ENCODE measurements at regions not wholly inside any gene's neighbourhood (a gene's known extent, or its start where the extent isn't known, plus 50 kb on each side); places are given as distances from the start of the nearest gene placed in this dataset.
"Not testable (repeated sequence)": the region's sequence is repeated elsewhere in the genome, so short reads cannot be mapped to it uniquely, and the experiment has no call there.

DNA sequence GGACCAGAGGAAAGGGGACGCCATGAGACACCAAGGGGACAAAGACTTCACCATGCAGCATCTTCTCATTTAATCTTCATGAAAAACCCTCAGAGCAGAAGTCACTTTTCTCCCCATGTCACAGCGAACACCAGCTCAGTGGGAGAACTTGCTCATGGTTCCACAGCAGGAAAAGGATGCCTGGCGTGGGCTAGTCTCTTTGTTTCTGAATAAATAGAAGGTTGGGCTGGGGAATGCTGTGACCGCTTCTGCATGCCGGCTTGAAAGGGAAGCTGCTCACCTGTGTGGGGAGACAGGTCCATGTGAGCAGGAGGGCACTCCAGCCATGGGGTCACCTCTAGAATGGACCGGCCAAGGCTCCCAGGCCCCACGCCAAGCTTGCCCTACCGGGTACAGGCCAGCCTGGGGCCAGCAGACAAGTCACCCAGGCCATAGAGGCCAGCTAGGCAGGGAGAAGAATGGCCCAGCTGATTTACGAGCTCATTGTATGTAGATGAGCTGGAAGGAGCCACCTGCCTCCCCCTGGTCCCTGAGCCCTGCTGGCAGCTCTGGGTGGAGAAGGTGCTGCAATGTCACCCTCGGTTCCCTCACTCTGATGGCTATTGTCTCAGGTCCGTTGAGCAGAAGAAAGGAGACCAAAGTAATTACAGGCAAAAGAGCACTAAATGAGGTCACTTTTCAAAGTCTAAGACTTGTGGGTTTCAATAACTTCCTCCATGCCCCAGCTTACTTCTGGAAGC lies 82.0 kb upstream of the PDZD8 start:
- DNase-seq: no peak

DNA sequence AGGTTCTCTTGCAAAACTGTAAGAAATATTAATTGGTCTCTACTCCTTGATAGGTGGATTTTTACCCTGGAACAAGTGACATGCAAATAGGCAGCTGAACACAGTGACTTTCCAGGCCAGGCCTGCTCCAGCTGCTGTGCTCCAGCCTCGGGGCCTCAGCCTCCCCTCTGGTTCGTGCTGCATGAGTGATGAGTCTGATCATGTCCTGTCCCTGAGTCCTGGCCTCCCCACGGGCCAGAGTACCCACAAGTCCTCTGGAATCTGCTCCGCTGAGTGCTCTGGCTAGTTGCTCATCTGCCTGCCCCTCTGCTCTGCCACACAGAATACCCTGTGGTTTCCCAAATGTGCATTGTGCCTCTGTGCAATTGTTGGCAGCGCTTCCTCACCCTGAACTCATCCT lies 80.1 kb upstream of the PDZD8 start:
- no peak for DNase-seq

GRCh38 chr10:117454502-117454901 lies 79.3 kb upstream of the PDZD8 start:
- no peak for DNase-seq

- not testable (repeated sequence) for DNase-seq
These were observed 78.2 kb upstream of the PDZD8 start for GRCh38 chr10:117453484-117453883.

GRCh38 chr10:117450940-117451339 lies 75.7 kb upstream of the PDZD8 start:
- DNase-seq: no peak

- no peak for DNase-seq
These were observed 74.4 kb upstream of the PDZD8 start for GRCh38 chr10:117449636-117450035.

DNA sequence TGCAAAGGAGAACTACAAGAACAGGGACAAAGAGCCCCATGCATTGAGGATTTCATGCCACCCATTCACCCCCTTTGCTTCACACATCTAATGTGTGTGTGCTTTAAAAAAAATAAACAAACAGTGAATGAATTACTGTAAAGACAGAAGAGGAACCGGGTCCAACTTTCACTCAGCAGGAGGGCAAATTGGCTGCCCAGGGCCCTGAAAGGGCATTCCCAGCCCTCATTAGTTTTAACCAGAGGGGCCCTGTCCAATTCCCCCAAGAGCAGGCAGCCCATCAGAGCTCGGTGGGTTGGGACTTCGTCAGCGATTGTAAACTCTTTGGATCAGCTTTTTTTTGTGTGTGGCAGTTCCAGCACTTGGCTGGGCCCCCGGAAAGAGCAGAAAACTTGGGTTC lies 73.6 kb upstream of the PDZD8 start:
- DNase-seq: no peak

- DNase-seq: no peak
These were observed 70.8 kb upstream of the PDZD8 start for GRCh38 chr10:117445992-117446391.

DNA sequence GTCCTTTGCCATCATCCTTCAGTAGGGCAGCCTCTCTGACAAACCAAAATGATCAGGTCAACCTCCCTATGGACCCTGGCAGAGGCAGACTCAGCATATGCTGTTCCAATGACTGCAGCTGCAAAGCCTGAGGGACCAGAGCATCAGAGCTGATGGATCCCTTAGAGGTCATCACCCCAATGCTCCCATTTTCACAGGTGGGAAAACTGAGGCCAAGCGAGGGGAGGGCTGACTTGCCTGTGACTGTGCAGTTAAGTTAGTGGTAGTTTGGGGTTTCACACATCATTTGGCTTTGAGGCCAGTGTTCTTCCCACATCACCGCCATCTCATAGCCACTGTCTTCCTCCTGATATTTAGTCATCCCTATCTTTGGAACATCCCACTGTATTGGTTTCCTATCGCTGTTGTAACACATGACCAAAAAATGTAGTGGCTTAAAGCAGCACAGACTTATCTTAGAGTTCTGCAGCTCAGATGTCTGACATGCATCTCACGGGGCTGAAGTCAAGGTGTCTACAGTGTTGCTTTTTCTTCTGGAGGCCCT lies 69.3 kb upstream of the PDZD8 start:
- no peak for DNase-seq

DNA sequence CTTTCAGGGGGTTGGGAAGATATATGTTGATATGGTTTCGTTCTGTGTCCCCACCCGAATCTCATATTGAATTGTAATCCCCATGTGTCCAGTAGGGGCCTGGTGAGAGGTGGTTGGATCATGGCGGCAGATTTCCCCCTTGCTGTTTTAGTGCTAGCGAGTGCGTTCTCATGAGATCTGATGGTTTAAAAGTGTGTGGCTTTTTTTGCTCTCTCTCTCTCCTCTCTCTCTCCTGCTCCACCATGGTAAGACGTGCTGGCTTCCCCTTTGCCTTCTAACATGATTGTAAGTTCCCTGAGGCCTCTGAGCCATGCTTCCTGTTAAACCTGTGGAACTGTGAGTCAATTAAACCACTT lies 68.4 kb upstream of the PDZD8 start:
- DNase-seq: no peak

DNA sequence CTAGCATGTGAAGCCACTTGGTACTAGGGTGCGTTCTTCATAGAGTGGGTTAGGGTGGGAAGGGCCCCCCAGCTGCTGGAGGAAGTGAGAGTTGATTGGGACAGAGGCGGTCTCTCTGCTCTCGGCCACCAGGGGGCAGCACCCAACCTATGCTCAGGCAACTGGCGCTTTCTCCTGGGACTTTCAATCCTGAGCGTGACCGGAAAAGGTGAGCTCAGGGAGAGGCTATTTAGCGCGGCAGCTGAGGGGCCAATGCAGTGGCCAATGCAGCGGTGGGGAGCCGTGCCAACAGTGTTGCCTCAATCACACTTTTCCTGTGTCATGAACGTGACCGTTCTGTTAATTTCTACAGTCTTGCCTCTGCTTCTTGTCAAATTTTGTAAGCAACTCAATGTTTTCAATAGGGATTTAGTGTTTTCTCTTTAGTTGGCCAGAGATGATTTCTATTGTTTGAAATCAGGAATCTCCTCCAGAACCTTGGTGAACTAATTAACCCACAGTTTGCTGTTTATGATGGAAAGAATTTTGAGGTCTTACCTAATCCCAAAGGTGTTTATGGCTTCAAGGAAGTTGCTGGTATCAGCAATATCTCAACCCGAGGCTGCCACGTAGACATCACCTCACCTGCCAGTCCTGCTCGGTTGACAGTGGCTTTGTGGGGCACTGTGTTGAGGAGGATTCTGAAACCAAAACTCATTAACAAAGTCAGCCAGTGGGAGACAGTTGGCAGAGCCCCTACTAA lies 67.9 kb upstream of the PDZD8 start:
- peak; percentile 47 for DNase-seq

DNA sequence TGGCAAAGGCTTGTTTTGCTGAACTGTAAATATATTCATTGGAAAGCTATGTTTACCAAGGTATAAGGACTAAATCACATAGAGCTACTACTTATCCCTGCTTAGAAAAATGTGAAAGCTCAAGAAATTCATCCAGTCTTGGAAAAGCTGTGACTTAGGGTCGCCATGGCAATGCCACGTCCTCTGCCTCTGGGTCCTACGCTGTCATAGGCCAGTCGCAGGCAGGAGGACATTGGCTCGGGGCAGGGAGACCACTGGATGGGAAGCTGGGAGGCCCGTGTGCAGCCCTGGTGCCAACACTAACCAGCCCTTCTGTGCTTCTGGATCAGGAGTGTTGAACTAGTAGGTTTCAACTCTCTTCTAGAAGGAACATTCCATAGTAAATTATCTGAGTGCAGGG lies 67.3 kb upstream of the PDZD8 start:
- DNase-seq: no peak

DNA sequence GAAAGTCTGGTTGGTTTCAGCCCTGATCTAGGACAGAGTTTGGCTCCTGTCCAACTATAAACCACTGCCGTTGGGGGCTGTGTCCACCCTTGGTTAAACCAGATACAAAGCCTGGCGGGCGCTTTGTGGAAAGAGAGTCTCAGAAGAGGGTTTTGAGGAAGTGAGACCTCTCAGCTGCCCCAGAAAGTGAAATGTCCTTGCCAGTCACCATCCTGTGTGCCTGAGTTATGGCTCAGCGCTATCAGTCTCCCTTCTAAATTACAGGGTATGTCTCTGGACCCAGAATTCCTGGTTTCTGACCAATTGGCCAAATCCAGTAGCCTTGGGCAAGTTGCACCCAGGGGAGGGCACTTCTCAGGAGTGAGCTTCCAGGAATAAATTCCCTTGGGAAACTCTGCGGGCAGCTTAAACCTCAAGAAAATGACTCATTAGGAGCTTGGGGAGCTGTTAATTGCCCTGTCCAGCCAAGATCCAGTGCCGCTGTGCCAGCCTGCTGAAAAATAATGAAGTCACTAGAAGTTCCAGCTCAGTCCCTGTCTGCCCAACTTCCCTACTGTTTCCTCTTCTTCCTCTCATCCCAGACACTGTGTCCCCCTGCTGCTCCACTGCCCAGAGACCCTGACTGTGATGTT lies 66.7 kb upstream of the PDZD8 start:
- no peak for DNase-seq

DNA sequence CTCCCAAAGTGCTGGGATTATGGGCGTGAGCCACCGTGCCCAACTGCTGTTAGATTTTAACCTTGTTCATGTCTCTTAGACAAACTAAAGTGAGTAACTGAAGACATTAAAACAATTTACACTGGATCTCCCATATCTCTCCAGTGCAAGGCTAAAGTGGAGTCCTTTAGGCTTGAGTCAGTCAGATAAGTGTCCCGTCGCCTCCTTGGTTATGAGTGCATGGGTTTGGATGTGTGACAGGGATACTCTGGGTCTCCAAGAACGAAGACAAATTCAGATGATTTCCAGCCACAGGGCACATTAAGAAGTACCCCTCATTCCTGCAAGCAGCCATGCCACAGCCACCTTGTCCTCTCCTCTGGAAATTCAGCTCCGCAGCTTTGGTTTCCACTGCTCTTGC lies 66.1 kb upstream of the PDZD8 start:
- no peak for DNase-seq

GRCh38 chr10:117439243-117439912 lies 64.1 kb upstream of the PDZD8 start:
- DNase-seq: no peak

DNA sequence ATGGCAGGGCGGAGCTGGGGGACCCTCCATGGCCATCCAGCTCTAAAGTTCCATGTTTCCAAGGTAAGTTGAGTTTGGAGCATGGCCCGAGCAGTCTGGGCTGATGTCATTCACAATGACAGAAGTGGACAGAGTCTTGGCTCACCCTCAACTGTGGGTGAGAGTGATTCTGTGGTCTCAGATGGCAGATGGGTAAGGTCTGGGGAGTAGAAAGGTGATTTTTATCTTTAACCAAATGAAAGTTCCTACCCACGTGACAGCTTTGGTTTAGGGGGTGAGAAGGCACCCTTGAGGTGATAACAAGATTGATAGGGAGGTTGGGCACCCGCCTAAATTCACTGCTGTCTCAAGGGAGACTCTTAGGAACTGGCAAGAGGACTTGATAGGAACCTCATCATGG lies 57.6 kb upstream of the PDZD8 start:
- DNase-seq: no peak

GRCh38 chr10:117431160-117431559 lies 55.9 kb upstream of the PDZD8 start:
- no peak for DNase-seq

DNA sequence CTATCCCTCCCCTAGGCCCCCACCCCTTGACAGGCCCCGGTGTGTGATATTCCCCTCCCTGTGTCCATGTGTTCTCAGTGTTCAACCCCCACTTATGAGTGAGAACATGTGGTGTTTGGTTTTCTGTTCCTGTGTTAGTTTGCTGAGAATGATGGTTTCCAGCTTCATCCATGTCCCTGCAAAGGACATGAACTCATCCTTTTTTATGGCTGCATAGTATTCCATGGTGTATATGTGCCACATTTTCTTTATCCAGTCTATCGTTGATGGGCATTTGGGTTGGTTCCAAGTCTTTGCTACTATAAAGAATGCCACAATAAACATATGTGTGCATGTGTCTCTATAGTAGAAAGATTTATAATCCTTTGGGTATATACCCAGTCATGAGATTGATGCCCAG lies 55.3 kb upstream of the PDZD8 start:
- not testable (repeated sequence) for DNase-seq

GRCh38 chr10:117429643-117430265 lies 54.5 kb upstream of the PDZD8 start:
- no peak for DNase-seq

- no peak for DNase-seq
These were observed 52.1 kb upstream of the PDZD8 start for GRCh38 chr10:117427356-117427755.

DNA sequence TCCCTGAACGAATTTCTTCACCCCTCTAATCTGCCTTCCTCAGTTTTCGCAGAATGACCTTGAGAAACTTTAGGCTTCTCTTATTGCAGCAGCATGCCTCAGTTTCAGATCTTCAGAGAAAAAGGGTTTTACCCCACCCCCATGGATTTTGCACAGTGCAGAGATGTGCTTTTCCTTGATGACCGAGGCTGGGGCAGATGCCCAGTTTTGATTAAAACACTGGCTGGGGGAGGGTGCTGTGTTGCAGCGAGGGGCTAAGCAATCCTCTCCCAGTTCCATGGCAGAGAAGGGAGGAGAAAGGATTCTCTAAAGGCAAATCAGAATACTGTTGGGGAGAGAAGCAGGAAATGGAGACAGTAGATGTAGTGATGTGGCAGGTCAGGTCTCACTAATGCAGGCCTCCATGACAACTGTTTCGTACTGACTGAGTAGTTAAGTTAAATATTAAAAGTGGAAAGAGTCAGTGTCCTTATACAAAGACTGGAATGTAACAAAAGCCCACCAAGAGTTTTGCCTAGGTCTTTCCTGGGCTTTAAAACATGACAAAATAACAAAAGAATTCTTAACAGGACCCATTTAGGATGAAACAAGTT lies 50.8 kb upstream of the PDZD8 start:
- no peak for DNase-seq

GRCh38 chr10:117424883-117425649 lies 49.8 kb upstream of the PDZD8 start:
- no peak for DNase-seq
